ENCODE measurements at regions not wholly inside any gene's neighbourhood (a gene's known extent, or its start where the extent isn't known, plus 50 kb on each side); places are given as distances from the start of the nearest gene placed in this dataset.
"Not testable (repeated sequence)": the region's sequence is repeated elsewhere in the genome, so short reads cannot be mapped to it uniquely, and the experiment has no call there.

DNA sequence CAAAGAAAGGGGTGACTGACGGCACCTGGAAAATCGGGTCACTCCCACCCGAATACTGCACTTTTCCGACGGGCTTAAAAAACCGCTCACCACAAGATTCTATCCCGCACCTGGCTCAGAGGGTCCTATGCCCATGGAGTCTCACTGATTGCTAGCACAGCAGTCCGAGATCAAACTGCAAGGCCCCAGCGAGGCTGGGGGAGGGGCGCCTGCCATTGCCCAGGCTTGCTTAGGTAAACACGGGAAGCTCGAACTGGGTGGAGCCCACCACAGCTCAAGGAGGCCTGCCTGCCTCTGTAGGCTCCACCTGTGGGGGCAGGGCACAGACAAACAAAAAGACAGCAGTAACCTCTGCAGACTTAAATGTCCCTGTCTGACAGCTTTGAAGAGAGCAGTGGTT is 327.0 kb upstream of the MEIS2 start:
- DNase-seq: not testable (repeated sequence)

DNA sequence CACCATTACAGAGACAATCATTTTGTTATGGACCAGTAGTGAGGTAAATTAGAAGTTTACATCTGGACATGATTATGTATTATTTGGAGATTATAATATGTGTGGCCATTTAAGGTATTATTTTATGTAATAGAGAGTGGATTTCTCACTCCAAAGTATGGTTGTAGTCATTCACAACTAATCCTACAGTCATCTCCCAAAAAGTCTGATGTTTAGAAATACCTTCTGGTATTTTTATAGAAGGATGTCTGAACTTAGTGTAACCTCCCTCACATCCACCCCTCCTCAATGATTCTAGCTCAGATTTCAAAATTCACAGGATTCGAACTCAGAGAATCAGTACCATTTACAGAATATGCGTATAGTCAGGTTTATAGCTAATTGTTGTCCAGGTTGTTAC is 346.6 kb upstream of the MEIS2 start:
- no peak for DNase-seq

DNA sequence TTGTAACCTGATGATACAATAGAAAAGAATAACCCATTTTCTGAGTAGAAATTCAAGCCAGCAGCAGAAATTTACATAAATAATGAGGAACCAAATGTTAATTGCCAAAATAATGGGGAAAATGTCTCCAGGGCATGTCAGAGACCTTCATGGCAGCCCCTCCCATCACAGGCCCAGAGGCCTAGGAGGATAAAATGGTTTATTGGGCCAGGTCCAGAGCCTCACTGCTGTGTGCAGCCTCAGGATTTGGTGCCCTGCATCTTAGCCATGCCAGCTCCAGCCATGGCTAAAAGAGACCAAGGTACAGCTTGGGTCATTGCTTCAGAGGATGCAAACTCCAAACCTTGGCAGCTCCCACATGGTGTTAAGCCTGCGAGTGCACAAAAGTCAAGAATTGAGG is 352.1 kb upstream of the MEIS2 start:
- DNase-seq: no peak

DNA sequence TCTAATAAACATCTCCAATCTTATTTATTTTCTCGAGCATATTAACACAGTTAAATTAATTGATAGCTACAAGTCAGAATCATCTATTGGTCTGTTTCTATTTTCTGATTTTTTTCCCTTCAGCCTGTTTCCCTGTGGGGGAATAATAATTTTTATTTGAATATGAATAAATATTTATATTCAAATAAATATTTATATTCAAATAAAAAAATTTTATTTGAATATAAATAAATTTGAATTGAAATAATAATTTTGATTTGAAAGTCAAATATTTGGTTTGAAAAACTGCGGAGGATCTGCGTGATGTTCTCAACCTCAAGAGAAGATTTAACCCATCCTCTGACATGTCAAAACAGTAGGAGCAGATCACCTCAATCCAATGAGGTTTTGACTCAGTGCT is 380.1 kb upstream of the MEIS2 start:
- DNase-seq: no peak

DNA sequence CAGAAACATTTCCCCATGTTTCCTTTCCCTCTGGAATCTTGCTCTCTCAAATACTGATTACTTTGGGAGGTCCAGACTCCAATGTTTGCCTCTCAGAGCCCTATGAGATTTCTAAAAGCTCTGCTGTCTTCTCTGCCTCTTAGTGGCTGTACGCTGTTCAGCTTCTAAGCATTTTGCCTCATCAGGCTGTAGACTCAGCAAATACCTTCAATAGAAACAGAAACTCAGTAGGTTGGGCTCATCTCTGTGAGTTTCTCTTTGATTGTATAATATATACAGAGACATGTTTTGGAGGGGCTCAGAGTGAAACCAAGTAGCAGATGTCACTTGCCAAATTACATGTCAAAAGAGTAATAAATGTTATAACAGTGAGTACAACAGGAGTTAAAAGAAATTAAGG is 380.8 kb upstream of the MEIS2 start:
- DNase-seq: no peak

DNA sequence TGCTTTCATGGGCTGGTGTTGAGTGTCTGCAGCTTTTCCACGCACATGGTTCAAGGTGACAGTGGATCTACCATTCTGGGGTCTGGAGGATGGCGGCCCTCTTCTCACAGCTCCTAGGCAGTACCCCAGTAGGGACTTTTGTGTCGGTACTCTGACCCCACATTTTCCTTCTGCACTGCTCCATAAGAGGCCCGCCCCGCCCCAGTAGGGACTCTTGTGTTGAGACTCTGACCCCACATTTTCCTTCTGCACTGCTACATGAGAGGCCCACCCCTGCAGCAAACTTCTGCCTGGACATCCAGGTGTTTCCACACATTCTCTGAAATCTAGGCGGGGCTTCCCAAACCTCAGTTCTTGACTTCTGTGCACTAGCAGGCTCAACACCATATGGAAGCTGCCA is 383.4 kb upstream of the MEIS2 start:
- DNase-seq: no peak

DNA sequence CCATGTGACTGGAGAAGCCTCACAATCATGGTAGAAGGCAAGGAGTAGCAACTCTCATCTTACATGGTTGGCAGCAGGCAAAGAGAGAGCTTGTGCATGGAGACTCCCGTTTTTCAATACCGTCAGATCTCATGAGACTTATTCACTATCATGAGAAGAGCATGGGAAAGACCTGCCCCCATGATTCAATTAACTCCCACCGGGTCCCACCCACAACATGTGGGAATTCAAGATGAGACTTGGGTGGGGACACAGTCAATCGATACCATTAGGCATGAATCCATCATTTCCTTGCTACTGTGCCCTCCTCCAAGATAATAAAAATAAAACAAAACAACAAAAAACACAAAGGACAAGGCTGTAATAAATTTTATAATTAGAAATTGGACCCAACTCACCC is 384.7 kb upstream of the MEIS2 start:
- no peak for DNase-seq

DNA sequence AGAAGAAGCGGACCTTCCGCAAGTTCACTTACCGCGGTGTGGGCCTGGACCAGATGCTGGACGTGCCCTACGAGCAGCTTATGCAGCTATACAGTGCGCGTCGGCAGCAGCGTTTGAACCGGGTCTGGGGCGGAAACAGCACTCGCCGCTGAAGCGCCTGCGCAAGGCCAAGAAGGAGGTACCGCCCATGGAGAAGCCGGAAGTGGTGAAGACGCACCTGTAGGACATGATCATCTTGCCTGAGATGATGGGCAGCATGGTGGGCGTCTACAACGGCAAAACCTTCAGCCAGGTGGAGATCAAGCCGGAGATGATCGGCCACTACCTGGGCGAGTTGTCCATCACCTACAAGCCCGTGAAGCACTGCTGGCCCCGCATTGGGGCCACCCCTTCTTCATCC is 390.4 kb upstream of the MEIS2 start:
- DNase-seq: no peak

DNA sequence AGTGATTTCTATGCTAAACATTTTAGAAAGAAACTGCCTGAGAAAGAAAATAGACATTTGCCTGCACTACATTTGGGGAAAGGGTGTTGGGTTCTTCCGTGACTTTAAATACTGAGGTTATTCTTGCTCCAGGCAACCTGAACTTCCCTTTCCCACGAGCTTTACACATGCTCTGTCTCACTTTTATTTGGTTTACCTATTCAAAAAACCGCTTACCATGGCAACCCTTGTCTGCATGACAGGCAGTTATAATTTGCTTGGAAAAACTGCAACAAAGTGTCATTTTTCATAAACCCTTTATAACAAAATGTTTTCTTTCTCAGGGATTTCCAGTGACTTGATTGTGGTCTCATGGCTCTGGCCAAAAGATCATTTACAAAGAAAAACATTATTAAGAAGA is 416.3 kb upstream of the MEIS2 start:
- DNase-seq: no peak

DNA sequence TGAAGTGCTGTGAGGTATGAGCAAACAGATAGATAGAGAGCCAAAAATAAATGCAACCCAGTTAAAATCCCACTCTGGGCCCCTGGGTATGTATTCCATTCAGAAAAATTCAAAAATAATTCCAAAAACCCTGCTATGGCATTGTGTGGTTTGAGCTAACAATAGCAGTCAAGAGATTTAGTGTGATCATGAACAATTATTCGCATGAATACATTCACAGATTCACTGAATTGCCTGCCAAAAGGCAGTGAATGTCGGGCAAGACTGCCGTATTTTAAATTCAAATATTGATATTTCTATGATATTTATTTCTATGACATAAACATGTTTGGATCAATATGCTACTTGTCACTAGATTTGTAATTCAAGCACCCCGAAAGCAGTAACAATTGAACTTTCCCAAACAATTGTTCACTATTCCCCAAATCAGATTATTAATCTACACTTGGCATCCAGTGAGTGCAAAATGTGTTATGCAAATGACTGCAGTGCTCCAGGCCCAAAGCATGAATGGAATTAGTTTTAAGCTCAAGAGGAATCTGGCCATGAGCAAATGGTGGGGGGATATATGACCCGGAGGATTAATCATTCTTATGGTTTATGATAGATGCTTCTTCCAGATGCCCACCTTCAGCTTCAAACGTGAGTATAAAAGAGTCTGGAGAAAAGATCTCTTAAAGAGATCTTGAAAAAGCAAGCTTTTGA is 417.0 kb upstream of the MEIS2 start:
- DNase-seq: no peak

DNA sequence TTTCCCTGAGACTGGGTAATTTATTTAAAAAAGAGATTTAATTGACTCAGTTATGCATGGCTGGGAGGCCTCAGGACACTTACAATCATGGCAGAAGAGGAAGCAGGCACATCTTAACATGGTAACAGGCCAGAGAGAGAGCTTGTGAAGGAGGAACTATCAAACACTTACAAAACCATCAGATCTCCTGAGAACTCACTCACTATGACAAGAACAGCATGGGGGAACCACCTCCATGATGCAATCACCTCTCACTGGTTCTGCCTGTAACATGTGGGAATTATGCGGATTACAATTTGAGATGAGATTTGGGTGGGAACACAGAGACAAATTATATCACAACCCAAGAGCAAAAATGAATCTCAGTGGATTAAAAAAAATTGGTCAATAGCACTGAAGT is 416.0 kb upstream of the TMCO5A start:
- no peak for DNase-seq

DNA sequence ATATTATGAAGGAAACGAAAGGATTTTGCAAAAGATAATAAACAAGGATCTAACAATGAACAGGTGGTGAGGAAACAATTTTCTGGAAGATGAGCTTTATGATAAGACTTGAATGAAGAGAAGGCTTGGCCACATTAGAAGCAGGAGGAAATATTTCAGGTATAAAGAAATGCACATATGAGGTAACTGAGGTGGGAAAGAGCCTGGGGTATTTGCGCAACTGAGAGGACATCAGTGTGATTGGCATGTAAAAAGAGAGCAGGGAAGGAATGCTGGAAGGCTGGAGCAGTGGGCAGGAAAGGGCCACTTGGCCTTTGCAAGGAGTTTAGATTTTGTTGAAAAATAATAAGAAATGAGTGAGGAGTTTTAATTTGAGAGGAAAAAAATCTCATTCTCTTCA is 414.4 kb upstream of the TMCO5A start:
- no peak for DNase-seq

DNA sequence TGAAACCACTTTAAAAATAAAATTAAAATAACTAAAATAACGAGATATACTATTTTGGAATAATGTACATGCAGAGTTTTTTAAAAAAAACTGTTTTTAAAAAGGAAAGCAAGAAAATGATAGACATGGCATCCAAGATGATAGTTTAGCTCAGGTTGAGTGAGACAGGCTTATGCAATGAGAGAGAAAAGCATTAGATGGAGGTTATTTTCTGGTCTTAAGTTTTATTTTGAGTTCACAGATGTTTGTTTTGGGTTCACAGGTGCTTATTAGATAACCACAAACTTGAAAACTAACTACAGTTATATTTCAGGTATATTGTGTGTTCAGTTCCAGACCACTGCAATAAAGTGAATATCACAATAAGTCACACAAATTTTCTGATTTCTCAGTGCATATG is 413.6 kb upstream of the TMCO5A start:
- no peak for DNase-seq

DNA sequence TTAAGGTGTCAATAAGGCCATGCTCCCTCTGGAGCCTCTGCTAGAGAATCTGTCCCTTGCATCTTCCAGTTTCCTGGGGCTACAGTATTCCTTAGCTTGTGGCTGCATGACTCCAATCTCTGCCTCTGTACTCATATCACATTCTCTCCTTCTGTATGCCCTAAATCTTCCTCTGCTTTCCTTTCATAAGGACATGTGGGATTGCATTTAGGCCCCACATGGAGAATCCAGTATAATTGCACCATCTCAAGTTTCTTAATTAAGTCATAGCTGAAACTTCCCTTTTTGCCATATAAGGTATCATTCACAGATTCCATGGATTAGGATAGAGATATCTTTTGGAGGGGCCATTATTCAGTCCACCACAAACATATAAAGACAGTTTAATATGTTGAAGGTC is 409.8 kb upstream of the TMCO5A start:
- DNase-seq: no peak

DNA sequence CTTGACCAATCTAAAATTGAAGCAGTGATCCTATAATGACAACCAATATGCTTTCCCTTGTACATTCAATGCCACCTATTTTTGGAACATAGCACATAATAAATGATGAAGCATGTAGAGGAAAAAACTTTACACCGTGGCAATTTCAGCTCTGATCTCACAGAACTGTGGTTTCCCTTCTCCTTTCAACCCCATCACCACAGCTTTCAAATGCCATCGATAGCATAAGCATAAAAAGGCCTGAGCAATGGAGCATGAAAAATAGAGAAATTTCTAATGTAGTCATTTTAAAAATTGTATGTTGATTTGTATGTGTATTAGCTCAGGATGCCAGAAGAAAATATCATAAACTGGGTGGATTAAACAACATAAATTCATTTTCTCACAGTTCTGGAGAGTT is 406.0 kb upstream of the TMCO5A start:
- no peak for DNase-seq

DNA sequence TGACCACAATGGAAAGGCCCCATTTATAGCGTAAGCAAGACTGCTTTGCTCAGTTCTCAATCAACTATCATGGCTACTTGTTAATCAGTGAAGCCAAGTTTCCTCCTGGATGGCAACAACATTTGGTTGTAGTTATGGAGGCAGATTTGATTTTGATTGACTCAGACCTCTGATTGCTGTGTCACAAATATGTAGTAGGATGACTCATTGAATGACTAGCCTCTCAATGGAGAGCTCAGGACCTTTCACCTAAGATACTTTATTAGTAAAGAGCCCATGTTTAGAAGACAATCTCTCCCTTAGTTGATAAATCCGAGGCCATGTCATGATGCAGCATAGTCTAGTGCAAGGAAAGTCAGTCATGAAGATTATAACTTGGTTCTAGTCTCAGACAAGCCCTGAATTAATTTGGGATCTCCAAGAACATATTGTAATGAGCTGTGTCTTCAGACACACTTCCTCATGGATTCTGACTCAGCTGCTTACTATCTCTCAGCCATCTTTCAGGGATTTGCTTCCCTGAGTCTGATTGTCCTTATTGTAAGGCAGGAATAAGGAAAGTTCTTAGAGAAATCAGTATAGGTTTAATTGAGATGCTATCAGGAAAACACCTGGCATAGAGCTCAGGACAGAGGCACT is 397.4 kb upstream of the TMCO5A start:
- no peak for DNase-seq

DNA sequence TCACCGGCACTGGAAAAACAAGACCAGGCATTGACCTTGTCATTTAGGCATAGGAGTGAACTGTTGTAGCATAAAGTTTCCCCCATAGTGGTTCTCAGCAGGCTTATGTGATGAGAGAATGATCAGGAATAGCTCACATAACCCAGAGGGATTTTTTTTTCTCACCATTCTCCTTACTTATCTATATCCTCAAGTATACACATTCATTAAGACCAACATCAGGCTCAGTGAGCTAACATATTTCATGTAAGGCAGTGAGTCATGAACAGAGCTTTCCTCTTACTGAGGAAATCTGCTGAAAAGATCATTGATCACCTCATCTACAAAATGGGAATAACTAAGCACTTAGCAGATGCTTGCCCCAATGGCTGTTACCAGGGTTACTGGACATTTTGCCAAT is 396.6 kb upstream of the TMCO5A start:
- DNase-seq: no peak

DNA sequence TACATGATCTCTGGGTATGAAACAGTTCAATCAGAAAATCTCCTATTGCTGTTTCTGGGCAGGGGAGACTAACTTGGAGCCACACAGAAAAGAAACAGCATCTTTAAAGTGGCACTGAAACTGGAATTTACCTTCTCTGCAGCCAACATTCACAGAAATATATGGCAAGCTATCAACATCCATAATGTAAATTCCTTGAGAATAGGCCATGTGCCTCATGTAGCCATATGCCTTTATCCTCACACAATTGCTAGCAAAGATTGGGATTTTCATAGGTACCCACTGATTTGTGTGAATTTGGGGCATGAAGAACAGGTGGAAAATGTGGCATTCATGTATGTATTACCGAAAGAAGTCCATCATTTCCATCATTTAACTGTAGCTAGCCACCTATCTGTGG is 386.3 kb upstream of the TMCO5A start:
- no peak for DNase-seq

DNA sequence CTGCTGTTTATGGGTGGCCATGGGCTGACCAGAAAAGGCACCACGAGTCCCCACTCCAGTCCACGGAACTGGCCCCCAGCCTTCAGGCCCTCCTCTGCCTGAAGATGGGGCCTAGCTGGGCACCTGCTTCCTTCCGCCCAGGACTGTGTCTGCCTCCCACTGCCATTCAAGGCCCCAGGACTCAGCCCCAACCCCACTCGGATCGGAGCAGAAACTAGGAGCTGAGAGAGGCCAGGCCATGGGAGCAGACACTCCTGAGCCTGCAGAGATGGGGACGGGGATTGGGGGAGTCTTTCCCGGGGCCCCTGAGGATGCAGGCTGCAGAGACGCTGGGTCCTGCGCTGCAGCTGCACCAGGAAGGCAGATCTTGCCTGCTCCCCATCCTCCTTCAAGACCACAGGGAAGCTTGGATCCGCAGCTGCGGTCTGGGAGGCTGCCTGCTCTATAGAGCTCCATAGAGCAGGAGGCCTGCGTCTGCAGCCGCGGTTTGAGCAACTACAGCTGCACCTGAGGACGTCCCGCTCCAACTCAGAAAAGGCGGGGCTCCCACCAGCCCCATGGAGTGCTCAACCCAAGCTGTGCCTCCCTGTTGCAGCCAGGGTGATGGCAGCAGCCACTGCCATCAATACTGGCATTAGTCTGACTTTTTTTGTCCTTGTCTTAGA is 383.9 kb upstream of the TMCO5A start:
- no peak for DNase-seq

DNA sequence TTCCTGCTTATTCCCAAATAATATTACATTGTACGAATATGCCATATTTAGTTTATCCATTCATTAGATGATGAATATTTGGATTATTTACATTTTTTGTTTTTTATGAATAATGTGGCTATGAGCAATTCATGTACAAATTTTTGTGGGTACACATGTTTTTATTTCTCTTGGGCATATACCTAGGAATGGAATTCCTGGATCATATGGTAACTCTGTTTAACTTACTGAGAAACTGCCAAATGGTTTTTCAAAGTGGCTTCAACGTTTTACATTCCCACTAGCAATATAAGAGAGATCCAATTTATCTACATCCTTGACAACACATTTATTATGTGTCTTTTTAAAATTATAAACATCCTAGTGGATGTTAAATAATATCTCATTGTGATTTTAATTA is 362.0 kb upstream of the TMCO5A start:
- no peak for DNase-seq

DNA sequence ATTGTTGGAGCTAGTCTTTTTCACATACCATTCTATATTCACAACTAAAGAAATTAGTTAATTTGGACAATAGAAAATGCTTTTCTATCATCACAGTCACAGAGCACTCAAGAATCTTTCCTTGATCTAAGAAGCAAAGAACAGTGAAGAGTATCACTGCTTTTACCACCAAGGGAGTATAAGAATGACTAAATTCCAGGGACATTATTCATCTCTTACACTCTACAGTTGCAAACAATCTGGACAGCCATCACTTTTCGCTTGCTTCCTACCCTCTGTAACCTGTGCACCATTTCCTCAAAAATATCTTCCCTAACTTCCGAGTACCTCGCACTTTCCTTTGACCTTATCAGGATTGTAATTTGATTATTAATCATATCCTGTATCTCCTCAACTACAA is 359.5 kb upstream of the TMCO5A start:
- DNase-seq: no peak

DNA sequence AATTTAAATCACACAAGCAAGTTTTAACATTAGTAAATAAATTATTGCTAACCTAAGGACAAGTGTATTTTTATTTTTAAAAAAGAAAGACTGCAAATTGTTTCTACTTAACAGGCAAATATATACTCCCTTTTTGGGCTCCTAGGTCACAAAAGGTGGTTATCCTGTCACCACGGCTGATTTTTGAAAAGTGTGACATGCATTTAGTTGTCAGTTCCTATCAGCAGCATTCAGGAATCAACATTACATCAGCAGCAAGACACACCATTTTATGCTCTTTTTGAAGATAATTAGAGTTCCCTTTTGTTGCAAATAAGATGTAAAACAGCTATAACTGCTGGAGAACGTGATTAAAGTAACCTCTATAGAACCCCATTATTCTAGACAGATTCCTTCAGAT is 357.5 kb upstream of the TMCO5A start:
- no peak for DNase-seq

DNA sequence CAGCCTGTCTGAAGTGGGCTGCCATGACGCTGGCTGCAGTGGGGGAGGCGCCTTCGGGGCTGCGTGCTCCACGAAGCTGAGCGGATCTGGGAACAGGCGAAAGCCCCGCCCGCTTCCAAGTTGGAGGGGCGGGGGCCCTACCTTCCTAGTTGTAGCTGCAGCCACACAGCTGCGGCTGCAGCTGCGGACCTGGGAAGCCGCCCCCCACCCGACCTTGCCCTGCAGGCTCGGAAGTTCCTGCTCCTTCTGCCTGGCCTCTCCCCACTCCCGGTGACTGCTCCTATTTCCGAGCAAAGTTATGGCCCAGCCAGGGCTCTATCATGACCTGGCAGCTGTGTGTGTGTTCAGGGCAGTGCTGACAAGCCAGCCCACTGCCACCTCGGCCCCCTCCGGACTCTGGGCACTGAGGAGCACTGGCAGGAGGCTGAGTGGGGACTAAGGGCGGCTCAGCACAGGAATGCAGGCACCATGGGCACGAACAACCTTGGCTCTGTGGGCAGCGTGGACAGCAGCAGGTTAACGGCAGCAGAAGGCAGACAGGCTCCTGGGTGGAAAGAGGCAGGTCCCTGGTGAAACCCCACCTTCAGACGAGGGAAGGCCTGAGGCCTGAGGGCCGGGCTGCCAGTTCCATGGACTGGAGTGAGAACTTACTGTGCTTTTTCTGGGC is 352.4 kb upstream of the TMCO5A start:
- no peak for DNase-seq

DNA sequence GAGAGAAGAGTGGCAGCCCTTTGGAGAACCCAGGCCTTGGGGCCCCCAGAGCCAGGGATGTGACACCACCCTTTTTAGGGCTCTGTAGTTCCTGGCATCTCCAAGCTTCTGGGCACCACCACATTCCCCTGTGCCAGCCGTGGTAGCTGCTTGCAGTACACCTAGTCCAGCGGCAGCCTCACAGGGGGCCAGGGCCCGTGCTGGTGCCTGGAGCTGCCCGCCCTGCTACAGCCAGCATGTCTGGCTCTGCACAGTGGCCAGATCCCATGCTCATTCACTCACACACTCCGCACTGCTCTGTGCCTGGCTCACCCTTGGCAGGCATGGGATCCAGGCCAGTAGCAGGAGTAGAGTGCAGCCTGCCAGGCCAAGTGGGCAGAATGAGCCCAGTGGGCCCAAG is 351.6 kb upstream of the TMCO5A start:
- no peak for DNase-seq

Data from NCI-H774 (cell line).